HG03103 (cell line): ENCODE measurements at regions not wholly inside any gene's neighbourhood (a gene's known extent, or its start where the extent isn't known, plus 50 kb on each side); places are given as distances from the start of the nearest gene placed in this dataset.
A peak's percentile ranks its signal among the peaks of the same experiment; 100 is the strongest.

Experiments used
- ATAC-seq: cut with Tn5 transposase; IDR thresholded peaks from one replicate; pipeline ENCODE4 v1.9.1; 2021; ENCODE audit warnings: low read depth; ENCODE audit not compliant: unreplicated experiment

GRCh38 chr9:117490199-117490598, 75.3 kb upstream of the ASTN2 start:
- no peak for ATAC-seq

GRCh38 chr9:117488659-117489058, 73.8 kb upstream of the ASTN2 start:
- ATAC-seq = no peak

GRCh38 chr9:117487555-117488175, 72.8 kb upstream of the ASTN2 start:
- peak; percentile 99 for ATAC-seq

DNA sequence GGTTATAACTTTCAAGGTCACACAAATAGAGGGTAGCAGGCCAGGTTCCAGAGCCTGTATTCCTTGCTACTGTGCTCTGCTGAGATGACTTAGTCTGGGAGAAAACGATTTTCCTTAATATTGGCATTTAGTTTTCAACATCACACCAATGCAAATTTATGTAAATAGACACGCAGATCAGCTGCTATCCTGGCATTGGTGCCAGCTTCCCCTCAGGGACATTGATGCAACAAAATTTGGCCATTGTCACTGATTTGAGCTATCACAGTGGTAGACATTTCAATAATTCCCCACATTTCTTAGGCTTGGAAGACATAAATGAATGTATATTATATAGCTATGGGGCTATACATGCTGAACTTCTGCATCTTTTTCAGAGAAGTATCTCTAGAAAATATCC, 71.6 kb upstream of the ASTN2 start:
- no peak for ATAC-seq

DNA sequence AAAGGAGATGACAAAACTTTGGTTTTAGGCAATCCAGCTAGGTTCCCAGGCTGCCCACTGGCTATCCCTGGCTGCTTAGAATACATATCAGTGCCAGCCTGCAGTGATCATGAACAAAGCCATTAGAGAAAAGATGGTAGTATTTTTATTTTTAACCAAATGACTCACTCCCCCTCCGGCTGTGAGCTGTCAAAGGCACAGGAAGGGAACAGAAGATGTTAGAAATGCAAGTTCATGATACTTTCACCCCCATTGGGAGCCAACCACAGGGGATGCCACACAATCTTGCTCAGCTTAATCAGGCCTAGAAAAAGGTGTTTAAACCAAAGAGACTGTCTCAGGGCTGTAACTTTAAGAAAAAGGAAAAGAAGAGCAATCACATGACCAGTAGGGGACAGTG, 70.3 kb upstream of the ASTN2 start:
- no peak for ATAC-seq

DNA sequence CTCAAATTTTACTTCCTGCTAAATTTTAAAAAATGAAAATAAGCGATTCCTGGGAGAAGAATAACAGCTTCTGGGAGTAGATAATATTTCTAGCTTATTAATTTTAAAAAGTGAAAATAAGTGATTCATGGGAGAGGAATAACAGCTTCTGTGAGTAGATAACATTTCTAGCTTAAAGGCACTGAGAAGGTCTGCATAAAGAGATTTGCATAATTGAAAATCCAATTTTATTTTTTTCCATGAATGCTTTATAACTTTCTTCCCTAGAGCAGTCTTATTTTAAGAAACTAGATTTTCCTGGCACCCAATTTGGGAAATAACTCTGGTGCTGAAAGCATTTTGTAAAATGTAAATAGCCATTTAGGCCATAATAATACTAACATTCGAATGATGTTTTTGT, 65.9 kb upstream of the ASTN2 start:
- no peak for ATAC-seq

GRCh38 chr9:117480253-117480652, 65.4 kb upstream of the ASTN2 start:
- no peak for ATAC-seq

DNA sequence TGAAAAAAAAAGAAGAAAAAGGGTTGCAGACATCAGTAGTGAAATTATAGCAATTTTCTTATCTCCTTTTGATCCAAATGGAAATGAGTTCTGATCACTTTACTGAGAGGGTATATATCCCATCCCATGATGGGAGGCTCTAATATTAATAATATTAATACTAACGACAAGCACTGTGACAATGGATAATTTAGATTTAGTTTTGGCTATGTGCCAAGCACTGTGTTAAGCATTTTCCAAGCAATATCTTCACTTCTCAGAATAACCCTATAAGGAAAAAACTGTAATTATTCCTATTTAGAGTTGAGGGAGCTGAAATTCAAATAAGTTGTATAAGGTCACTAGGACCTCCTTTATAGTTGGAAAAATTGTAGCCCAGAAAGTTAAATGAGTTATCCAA, 58.4 kb upstream of the ASTN2 start:
- ATAC-seq = no peak

- no peak for ATAC-seq
Measured at GRCh38 chr9:117470902-117471301, 56.0 kb upstream of the ASTN2 start.

DNA sequence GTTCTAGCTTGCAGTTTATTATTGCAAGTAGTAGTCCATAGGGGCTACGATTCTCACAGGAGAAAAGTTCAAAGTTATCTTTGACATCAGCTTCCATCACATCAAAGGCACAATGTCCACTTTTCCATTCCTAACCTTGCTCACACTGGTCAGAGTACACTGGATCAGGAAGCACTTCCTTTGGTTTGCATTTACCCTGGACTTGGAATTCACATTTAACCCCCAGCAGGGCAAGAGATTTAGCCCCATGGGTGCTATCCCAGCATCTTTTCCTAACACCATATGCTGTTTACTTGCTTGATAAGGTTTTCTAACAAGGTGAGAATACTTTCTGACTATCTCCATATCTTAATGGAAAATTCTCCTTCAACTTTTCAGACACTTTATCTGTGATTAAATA, 55.6 kb upstream of the ASTN2 start:
- ATAC-seq = no peak

DNA sequence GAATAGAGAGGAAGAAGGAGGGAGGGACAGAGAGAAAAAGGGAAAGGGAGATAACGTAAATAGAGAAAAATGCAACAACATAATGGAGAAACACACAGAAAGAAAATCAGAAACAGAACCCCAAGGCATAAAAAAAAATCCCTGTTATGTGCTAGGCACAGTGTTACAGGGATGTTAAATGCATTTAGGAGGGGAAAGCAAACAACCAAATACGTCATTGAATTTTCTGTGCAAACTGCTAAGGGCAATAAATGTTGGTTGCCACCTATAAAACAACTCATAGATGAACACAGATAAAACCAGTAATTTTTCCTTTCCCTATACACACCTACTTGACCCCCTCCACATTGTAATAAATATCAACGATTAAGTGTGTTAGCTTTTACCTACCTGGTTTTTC, 51.3 kb upstream of the ASTN2 start:
- ATAC-seq = no peak

GRCh38 chr9:117465706-117466105, 50.8 kb upstream of the ASTN2 start:
- no peak for ATAC-seq

DNA sequence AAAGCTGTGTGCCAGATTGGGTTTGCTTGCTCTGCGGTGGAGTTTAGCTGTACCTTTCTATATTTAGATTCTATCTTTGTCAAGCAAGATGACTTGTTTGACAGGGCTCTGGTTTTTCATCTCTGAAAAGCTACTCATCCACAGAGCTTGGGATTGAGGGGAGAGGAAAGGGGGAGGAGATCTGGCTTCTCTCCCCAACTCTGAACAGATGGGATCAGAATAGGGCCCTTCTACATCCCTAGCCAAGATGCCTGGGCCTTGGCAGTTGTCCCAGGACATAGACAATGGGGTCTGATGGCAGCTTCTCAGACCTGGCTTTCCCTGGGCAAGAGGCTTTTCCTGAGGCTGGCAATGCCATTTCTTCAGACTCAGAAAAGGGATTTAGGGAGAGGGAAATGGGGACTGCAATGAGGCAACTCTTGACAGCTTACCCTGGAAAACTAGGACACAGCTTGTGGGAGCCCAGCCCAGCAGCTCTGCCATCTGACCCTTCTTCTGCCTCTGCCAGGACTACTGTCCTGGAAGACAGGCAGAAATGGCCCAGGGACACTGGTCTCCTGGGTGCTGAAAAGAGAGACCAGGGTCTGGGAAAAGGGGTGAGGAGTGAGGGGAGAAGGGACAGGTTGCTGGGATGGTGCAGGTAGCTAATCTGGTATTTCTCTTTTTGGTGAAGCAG, 50.2 kb upstream of the ASTN2 start:
- ATAC-seq = no peak
